Activated CD4-positive, alpha-beta T cell treated with anti-CD3 and anti-CD28 coated beads, Interleukin-2, amount 50 U/mL, for 1 hour (primary cell): ENCODE measurements at regions not wholly inside any gene's neighbourhood (a gene's known extent, or its start where the extent isn't known, plus 50 kb on each side); places are given as distances from the start of the nearest gene placed in this dataset.
A peak's percentile ranks its signal among the peaks of the same experiment; 100 is the strongest.
"Not testable (repeated sequence)": the region's sequence is repeated elsewhere in the genome, so short reads cannot be mapped to it uniquely, and the experiment has no call there.

Experiments used
- DNase-seq: peaks from one replicate; pipeline ENCODE4 v3.0.0-alpha.2; 2020

DNA sequence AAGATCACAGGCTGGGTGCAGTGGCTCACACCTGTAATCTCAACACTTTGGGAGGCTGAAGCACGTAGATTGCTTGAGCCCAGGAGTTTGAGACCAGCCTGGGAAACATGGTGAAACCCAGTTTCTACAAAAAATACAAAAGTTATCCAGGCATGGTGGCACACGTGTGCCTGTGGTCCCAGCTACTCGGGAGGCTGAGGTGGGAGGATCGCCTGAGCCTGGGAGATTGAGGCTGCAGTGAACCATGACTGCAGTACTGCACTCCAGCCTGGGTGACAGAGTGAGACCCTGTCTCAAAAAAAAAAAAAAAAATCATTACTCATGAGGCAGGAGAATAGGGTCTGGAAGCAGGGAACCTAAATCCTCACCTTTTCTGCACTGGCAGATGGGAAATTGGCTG, 79.1 kb upstream of the CLDN5 start:
- DNase-seq: not testable (repeated sequence)

DNA sequence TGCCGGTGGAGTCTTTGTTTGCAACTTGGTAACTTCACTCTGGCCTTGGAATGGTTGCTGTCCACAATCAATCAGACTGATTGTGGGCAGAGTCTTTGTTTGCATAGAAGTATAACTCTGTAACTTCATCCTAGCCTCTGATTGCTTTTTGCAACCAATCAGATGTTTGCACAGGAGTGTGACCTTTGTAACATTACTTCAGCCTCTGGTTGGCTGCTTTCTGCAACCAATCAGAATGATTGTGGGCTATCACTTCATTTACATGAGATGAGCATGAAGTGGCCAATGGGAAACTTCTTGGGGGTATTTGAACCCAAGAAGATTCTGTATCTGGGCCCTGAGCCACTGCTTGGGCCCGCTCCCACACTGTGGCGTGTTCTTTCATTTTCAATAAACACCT, 79.6 kb upstream of the CLDN5 start:
- no peak for DNase-seq

DNA sequence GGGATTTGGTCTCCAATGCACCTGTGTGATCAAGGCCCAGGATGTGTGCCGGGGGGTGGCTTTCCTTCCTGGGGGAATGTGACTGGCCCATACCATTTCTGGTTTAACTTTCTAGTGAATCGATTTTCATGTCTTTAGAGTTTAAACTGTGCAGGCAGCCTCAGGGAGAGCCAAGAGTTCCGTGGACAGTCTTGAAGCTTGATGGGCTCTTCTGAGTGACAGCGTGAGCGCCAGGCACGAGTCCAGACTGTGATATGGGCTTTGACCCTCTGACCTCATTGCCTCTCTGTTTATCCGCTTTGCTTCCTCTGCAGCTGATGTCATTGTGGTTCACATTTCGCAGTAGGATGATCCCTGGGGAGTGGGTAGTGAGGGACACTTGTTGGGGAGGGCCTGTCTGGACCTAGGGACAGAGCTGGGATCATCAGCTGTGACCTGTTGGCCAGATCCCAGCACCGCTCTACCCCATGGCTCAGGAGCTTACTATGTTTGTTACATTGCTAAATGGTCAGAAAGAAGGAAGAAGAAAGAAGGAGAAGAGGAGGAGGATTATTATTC, 80.6 kb upstream of the CLDN5 start:
- no peak for DNase-seq

DNA sequence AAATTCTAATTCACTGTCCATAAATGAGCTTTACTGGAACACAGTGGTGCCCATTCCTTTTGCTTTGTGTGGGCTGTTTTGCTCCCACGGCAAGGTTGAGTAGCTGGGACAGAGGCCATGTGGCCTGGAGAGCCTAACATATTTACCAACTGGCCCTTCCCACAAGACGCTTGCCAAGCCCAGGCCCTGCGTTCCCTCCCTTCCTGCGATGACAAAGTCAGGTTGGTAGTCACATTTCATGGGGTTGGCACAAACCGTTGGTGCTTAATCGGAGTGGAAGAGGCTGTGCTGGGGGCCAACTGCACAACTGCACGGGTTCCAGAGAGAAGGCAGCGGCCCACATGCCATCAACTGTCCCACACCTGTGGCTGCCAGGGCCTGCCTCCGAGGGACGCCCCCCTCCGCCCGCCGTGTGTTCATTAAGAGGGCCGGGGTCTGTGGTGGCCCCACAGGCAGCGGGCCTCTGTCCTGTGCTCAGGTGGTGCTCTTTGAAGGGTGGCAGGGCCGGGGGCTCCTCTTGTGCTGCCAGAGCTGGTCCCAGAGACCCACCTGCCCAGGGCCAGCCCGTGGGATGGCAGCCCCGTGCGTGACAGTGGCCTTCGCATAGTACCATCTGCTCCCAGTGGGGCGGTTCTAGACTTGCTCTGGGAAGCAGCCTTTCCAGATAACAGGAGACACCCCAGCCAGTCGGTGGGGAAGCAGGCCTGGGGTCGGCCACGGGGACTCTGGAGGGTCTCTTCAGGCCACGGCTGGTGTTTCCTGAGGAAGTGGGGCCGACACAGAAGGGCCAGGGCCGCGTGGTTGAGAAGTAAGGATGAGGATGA, 81.5 kb upstream of the CLDN5 start:
- DNase-seq: no peak

DNA sequence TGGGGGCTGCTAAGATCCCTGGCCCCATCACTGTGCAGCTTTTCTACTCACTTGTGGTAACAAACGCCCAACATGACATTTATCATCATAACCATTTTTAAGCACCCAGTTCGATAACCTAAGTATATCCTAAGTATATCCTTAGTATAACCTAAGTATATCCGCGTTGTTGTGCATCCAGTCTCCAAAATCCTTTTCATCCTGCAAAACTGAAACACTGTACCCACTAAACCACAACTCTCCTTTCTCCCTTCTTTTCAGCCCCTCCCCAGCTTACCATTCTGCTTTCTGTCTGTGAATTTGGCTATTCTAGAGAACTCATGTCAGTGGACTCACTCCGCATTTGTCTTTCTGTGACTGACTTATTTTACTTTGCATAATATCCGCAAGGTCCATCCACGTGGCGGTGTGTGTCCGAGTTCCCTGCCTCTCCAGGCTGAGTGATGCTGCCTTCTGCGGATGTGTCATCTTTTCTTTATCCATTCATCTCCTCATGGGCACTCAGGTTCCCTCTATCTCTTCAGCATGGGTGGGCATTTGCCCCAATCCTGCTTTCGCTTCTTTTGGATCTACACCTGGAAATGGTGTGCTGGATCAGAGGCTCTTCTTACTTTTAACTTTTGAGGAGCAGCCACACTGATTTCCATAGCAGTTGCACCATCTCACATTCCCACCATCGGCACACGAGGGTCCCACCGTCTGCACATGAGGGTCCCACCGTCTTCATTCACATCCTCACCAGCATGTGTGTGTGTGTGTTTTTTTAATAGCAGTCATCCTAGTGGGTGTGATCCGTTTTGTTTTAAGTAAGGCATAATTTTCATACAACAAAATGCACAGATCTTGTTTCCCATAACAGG, 82.4 kb upstream of the CLDN5 start:
- DNase-seq: no peak

DNA sequence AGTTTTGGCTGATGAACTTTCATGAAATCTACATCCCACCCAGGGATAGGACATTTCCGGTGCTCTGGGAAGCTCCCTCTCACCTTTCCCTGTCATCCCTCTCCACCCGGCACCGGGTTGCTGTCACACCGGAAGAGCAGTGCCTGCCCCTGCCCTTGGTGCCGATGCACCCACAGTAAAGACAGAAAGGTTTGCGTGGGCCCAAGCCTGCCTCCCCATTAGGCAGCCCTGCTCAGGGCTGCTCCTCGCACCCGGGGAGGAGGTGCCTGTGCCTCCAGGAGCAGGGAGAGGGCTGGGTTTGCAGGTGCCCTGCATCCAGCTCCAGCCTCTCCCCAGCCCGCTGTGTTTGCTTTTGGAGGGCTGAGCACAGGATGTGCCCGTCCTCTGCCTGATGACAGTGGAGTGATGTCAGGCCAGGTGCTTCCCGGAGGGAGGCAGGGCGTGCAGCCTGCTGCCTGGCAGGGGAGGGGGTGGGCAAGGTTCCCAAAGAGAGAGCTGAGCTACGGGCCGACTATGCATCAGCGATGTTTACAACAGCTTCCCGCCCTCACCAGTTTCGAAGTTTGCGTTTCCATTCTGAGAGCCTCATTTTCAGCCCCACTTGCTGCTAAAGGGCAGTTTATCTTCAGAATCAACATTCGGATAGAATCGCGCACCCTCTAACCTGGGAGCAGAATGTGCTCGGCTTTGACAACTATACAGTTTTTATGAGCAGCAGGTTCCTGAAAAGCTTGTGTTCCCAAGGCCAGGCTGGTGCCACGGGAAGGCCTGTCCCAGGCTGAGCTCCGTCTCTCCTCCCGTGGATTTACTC, 83.2 kb upstream of the CLDN5 start:
- peak; percentile 35 for DNase-seq

DNA sequence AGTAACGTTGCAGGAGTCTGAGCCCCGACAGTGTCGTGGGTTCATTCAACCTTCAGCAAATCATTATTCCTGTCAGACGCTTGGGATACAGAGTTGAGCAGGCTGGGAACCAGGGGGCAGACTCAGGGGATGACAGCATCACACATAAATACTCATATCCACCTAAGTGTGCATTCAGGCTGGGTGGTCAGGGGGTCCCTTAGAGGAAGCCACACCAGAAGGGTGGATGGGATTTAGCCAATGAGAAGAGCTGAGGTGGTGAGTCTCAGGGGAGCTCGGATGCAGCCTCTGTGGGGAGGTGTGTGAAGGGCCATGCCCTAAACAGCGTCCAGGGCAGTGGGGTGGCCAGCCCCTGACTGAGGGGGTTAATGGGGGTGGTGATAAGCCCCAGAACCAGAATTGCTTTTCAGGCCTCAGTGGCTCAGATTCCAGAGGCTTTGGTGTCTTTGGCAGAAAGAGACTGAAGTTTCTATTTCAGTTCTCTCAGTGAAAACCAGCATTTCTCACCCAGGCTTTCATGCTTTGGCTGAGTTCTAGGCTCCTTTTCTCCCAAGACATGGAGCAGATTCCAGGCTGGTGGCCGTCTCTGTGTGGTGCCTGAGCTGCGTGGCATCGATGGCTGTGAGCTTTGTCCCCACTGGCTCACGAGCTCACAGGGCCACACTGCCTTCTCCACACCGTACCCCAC, 83.9 kb upstream of the CLDN5 start:
- no peak for DNase-seq

DNA sequence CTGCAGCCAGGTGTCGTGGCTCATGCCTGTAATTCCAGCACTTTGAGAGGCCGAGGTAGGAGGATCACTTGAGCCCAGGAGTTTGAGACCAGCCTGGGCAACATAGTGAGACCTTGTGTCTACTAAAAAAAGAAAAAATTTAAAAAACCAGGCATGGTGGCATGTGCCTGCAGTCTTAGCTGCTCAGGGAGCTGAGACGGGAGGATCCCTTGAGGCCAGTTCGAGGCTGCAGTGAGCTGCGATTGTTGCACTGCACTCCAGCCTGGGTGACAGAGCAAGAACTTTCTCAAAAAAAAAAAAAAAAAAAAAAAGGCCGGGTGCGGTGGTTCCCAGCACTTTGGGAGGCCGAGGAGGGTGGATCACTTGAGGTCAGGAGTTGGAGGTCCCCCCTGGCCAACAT, 85.5 kb upstream of the CLDN5 start:
- DNase-seq: not testable (repeated sequence)

DNA sequence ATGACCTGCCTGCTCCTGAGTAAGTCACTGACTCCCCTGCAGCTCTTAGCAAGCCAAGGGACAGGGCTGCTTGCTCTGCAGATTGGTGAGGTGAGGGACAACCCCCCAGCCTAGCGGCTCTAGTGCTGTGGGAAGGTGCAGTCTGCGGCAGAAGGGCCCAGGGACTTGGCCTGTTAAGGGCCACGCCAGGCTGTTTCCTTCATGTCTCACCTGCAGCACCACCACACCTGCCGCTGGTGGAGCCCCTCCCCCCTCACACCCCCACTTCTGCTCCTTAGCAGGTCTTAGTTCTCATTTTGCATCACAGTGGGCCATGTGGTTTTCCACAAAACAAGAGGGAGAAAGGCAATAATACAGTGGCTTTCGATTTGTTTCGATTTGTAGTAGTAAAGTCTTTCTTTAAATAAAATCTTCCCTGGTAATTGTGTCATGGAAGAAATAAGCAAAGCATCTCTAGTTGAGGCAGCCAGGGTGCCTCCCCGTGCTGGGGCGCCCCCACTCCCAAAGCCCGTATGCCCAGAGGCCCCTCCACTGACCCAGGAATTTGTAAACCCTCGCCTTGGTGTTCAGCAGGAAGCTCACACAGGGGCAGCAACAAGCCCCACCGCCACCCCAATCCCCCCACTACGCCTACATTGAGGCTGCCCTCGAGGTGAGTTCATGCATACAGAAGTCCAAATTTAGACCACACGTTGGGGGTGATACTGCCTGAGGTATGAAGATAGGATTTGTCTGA, 86.5 kb upstream of the CLDN5 start:
- DNase-seq: no peak

DNA sequence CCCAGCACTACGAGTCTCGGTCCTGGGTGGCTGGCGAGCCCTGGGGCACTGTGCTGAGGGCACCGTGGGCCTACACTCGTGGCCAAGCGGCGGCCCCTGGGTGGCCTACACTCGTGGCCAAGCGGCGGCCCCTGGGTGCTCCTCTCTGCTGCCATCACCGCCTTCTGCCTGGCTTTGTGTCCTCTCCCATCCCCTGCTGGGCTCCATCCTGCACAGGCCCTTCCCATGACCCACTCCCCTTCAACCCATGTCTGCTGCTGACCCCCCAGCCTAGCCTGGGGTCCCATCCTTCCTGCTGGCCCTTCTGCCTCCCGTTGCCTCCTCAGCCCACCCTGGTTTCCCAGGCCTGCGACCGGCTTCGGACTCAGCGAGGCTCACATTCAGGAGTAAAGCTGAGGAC, 87.4 kb upstream of the CLDN5 start:
- DNase-seq: no peak

DNA sequence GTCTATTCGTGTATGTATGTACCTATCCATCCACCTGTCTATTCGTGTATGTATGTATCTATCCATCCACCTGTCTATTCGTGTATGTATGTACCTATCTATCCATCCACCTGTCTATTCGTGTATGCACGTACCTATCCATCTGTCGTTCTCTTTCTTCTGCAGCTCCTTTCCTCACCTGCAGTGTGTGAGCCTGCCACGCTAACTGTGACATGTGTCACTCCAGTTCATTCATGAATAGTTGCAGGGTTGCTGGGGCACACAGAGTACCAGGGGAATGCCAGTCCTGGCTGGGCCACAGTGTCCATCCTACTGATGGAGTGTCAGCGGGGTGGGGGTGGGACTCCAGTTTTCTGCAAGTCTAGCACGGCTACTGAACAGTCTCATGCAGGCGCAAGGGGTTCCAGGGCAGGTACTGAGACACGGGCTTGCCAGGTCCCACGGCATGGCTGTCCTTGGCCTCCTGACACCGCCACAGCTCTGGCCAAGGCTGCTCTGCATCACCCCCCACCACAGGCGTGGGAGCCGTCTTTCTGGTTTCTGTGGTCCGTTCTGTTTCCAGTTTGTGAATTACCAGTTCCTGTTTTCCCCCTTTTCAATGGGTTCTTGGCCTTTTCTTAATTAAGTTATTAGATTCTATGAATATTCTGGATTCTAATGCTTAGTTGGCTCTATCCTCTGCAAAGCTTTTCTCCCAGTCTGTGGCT, 88.8 kb upstream of the CLDN5 start:
- no peak for DNase-seq

DNA sequence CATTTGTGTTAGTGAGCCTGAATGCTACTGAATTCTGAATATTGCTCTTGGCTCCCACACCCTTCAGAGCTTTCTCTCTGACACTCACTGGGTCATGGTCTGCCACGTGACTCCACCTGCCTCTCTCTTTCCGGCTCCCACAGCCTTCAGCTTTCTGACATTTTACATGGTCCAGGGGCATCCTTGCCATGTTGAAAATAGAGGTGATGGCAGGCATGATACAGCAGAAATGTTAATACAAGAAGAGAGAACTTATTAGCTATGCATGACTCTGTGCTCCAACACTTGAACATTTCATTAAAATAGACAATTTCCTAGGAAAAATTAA, 90.3 kb upstream of the CLDN5 start:
- no peak for DNase-seq

DNA sequence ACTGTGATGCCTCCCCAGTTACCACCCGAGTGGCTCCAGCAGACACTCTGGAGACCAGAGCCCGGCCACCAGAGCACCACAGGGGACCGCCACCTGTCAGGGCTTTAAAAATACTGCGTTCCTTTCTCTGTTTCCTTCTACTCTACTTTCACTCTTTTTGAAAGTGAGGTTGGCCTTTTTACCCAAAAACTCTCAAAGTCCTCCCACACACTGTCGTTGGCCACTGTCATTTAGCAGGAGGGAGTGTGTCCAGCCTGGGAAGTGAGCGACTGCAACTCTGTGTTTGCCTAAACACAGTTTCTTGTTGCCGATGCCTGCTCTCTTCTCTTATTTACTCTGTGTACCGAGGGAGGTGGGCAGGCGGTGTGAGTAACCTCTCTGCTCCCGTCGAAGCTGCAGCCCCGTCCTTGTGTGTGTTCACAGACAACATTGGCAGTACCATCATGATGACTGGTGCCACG, 90.8 kb upstream of the CLDN5 start:
- no peak for DNase-seq

DNA sequence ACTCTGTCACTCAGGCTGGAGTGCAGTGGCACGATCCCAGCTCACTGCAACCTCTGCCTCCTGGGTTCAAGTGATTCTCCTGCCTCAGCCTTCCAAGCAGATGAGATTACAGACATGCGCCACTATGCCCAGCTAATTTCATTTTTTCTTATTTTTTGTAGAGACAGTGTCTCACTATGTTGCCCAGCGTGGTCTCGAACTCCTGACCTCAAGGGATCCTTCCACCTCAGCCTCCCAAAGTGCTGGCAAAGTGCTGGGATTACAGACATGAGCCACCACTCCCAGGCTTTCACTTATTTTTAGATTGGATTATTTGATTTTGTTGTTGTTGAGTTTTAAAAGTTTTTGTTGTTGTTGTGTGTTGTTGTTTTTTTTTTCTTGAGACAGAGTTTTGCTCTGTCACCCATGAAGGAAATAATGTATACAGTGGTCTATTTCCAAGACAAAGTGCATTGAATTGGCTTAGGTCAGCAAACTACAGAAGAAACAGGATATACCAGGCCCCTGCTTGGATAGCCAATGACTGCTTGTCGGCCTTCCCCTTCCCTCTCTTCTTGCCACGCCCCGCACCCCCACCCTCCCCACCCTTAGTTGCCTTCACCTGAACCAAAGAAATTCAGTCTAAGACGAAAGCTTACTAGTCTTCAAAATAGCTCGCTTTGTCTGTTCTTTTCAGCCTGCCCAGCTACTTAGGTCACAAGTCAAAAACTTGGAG, 91.8 kb upstream of the CLDN5 start:
- DNase-seq: no peak

DNA sequence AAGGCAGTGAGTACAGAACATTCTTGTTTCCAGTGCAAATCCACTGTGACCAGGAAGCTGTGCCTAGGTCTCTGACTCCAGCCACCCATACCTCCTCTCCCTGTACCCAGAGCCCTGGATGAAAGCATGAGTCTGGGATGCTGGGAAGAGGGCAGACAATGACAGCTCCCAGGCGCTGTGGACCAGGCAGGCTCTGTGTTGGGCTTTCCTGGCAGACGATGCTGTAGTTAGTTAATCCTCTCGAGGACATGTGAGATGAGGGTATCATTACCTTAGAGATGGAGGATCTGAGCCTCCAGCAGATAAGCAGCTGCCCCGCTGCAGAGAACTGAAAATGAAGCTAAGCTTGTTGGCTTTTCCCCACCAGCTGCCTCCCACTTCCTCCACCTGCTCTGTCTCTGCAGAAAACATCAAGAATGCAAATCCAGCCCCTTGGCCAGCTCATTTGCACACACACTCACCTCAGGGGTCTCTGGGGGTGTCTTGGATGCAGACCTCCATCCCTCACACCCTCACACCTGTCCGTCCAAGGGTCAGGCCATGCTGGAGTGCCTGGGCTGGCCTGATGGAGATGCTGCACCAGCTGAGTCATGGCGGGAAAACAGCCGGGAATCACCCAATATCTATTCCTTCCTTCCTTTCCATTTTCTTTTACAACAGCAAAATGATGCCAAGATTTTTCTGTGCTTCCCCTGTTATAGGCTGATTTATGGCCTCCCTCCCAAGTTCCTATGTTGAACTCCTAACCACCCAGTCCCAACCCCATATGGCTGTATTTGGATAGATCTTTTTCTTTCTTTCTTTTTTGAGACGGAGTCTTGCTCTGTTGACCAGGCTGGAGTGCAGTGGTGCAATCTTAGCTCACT, 94.9 kb upstream of the SEPTIN5 start:
- no peak for DNase-seq

DNA sequence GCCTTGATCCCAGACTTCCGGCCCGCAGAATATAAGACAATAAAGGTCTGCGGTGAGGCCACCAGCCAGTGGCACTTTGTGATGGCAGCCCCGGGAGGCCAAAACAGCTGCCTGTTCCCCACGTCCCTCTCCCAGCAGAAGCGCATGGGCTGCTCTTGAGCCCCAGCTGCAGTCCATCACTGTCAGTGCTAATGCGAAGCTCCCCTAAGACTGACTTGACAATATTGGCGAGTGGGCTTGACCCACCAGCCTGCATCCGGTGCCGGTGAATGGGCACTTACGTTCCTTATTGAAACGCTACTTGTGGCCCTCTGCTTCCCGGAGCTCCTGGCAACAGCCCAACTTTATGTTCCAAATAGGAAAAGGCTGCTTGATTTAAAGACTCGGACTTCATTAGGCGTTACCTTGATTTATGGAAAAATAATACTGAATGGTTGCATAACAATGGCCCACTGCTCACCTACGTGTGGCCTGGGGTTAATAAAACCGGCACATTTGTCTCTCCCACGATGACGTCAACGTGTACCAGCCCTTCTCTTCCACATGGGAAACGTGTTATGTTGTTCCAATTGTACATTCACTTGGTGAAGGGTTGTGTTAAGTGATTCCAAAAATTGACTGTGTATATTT, 93.4 kb upstream of the SEPTIN5 start:
- DNase-seq: no peak

DNA sequence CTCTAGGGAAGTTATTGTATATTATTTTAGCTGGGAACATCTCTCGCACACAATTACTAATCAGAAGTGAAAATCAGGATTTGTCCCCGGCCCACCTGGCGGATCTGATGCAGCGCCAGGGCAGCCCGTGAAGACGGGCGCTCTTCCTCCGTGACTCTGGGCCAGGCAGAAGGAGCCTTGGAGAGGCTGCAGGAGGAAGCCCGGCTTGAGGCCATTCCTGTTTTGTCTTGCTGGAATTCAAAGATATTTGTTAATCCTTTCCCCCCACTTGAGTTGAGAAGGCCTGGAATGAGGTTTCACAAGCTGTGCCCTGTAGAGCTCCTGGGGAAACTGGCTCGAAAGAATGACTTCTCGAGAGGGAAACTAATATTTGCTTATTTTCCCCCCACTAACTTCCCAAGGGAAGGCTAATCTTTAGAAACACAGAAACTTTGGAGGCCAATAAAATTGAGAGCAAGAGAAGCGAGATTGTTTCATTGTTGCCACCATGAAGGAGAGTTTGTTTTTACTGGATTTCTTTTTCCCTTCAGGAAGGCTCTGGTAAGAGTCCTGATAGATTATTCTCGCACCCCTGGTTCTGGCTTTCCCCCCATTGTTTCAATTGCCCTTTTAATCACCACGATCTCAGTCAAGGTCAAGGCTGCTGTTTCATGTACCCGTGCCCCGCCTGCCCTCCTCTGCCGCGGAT, 92.8 kb upstream of the SEPTIN5 start:
- no peak for DNase-seq

DNA sequence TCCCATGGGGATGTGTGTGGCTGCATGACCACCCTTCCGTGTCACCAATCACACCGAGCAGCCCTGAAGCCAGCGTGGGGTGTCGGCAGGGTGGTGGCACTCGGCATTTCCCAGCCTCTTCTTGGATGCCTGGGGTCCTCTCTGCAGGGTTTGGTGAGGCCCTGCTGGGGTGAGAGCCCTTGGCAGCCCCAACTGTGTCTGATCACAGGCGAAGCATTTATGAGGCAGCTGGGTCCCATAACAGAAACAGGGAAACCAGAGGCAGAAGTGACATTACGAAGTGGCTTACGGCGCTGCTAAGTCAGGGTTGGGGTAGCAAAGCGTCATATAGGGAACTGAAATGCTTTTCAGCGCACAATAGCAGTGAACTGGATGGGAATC, 92.3 kb upstream of the SEPTIN5 start:
- DNase-seq: no peak
